Sigmoid colon (tissue), 6 donors: ENCODE measurements at regions not wholly inside any gene's neighbourhood (a gene's known extent, or its start where the extent isn't known, plus 50 kb on each side); places are given as distances from the start of the nearest gene placed in this dataset.
A peak's percentile ranks its signal among the peaks of the same experiment; 100 is the strongest.

ENCODE experiments used
- DNase-seq: peaks from one replicate; pipeline ENCODE4 v3.0.0-alpha.2; 2019
- H3K27ac ChIP-seq, 4 donors: fragments of 200-600 bp; sonication (generic); one replicate each; pipeline ENCODE4 v1.5.1; 2016 to 2019; ENCODE audit warnings: mild to moderate bottlenecking in 1 of 4
- H3K27me3 ChIP-seq, 3 donors: fragments of 200-600 bp; sonication (generic); one replicate each; pipeline ENCODE4 v1.5.1; 2019; ENCODE audit warnings: mild to moderate bottlenecking in 1 of 3
- H3K36me3 ChIP-seq, 4 donors: fragments of 200-600 bp; sonication (generic); one replicate each; pipeline ENCODE4 v1.5.1; 2016 to 2019
- H3K4me1 ChIP-seq, 4 donors: fragments of 200-600 bp; sonication (generic); one replicate each; pipeline ENCODE4 v1.5.1; 2017 to 2019
- H3K4me3 ChIP-seq, 4 donors: fragments of 200-600 bp; sonication (generic); one replicate each; pipeline ENCODE4 v1.5.1; 2017 to 2019; ENCODE audit warnings: mild to moderate bottlenecking in 2 of 4, moderate library complexity in 1 of 4
- H3K9me3 ChIP-seq, 4 donors: fragments of 200-600 bp in 3 of 4; sonication (generic) in 3 of 4; one replicate each; pipeline versions ENCODE4 v1.5.1 to v1.6.1; 2013 to 2019
- CTCF ChIP-seq, 4 experiments: fragments of 450-650 bp in 3 of 4; fragments of 200-600 bp in 1 of 4; IDR thresholded peaks; one replicate each; pipeline ENCODE4 v1.5.1; 2016 to 2019; ENCODE audit warnings: antibody characterized with exemption in 4 of 4, mild to moderate bottlenecking in 3 of 4, moderate library complexity in 2 of 4
- EP300 ChIP-seq, 4 donors: sonication (generic); formaldehyde crosslinking; IDR thresholded peaks; one replicate each; pipeline ENCODE4 v1.6.1; 2017; ENCODE audit warnings: antibody characterized with exemption in 4 of 4
- POLR2A ChIP-seq, 2 donors: fragments of 450-650 bp; IDR thresholded peaks; one replicate each; pipeline ENCODE4 v1.6.1; 2016; ENCODE audit warnings: antibody characterized with exemption in 2 of 2, mild to moderate bottlenecking in 2 of 2, moderate library complexity in 2 of 2
- POLR2AphosphoS5 ChIP-seq, 4 donors: sonication (generic); formaldehyde crosslinking; IDR thresholded peaks; one replicate each; pipeline ENCODE4 v1.6.1; 2017; ENCODE audit warnings: antibody characterized with exemption in 4 of 4
- WGBS, 2 donors: extraction: QIAGEN DNeasy Blood & Tissue Kit; methylation state at CpG; one replicate each; pipeline ENCODE4 v1.1.7; 2013; 5-methylcytosine and 5-hydroxymethylcytosine counted together
- intact Hi-C: fragments of 100-400 bp; cut with DNase I; formaldehyde crosslinking; loops from one replicate; pipeline ENCODE4 v1.15.1; 2023
- donor health status: healthy with polysubstance abuse.
- donor health status: healthy.

GRCh38 chr12:88752183-88752582, 171.9 kb upstream of the KITLG start:
- H3K36me3 ChIP-seq = no peaks in the 10 kb centered on the region
- TF ChIP-seq CTCF (IDR thresholded peaks at IDR 0.05) (no peak), POLR2A (IDR thresholded peaks at IDR 0.05) (no peak), POLR2AphosphoS5 (IDR thresholded peaks at IDR 0.05) (no peak), EP300 (IDR thresholded peaks at IDR 0.05) (no peak)
- H3K27me3 ChIP-seq = no peaks in the 10 kb centered on the region
- no peaks in the 10 kb centered on the region for H3K9me3 ChIP-seq
- no peak overlapping the region for H3K4me3 ChIP-seq
- H3K27ac ChIP-seq = no peak overlapping the region
- DNase-seq = no peak
- 18 to 64% methylated on average over 3 of the region's 3 CpGs for WGBS, 2 donors
- H3K4me1 ChIP-seq = peaks cover 0 to 20% (median 9%) of the 10 kb centered on the region in 4 donors
- intact Hi-C loops = no loop called here

GRCh38 chr12:88750867-88751543, 170.7 kb upstream of the KITLG start:
- TF ChIP-seq CTCF (IDR thresholded peaks at IDR 0.05) (no peak), POLR2A (IDR thresholded peaks at IDR 0.05) (no peak), EP300 (IDR thresholded peaks at IDR 0.05) (no peak), POLR2AphosphoS5 (IDR thresholded peaks at IDR 0.05) (no peak)
- intact Hi-C loops = no loop called here
- no peak overlapping the region for H3K27ac ChIP-seq
- no peak overlapping the region for H3K4me3 ChIP-seq
- H3K9me3 ChIP-seq = no peaks in the 10 kb centered on the region
- H3K27me3 ChIP-seq = no peaks in the 10 kb centered on the region
- 80 to 92% methylated on average over 1 of the region's 1 CpG for WGBS, 2 donors
- H3K36me3 ChIP-seq = no peaks in the 10 kb centered on the region
- H3K4me1 ChIP-seq = peaks cover 0 to 31% (median 12%) of the 10 kb centered on the region in 4 donors
- no peak for DNase-seq

- H3K9me3 ChIP-seq = no peaks in the 10 kb centered on the region
- peaks cover 0 to 27% (median 6%) of the 10 kb centered on the region in 4 donors for H3K4me1 ChIP-seq
- no peaks in the 10 kb centered on the region for H3K27me3 ChIP-seq
- peak overlapping the region in 1 of 4 donors; percentile 8 for H3K27ac ChIP-seq
- intact Hi-C loops = no loop called here
- TF ChIP-seq EP300 (IDR thresholded peaks at IDR 0.05) = no peak
- no peak for TF ChIP-seq CTCF (IDR thresholded peaks at IDR 0.05)
- no peak for TF ChIP-seq POLR2AphosphoS5 (IDR thresholded peaks at IDR 0.05)
- no peak overlapping the region for H3K4me3 ChIP-seq
- DNase-seq = no peak
- H3K36me3 ChIP-seq = no peaks in the 10 kb centered on the region
Observed at GRCh38 chr12:88746386-88746785, 166.1 kb upstream of the KITLG start.

- TF ChIP-seq EP300 (IDR thresholded peaks at IDR 0.05) (no peak), POLR2AphosphoS5 (IDR thresholded peaks at IDR 0.05) (no peak)
- intact Hi-C loops = no loop called here
- Histone ChIP-seq H3K27ac (no peak overlapping the region), H3K4me1 (peaks cover 0 to 27% (median 6%) of the 10 kb centered on the region in 4 donors), H3K4me3 (no peak overlapping the region), H3K27me3 (no peaks in the 10 kb centered on the region), H3K36me3 (no peaks in the 10 kb centered on the region), H3K9me3 (no peaks in the 10 kb centered on the region)
- 72 to 83% methylated on average over 12 of the region's 12 CpGs for WGBS, 2 donors
- no peak for DNase-seq
Observed at GRCh38 chr12:88743946-88744685, 163.8 kb upstream of the KITLG start.

- 84 to 88% methylated on average over 8 of the region's 8 CpGs for WGBS, 2 donors
Observed at GRCh38 chr12:88737838-88738472, 157.7 kb upstream of the KITLG start.

More at GRCh38 chr12:88737838-88738472, 157.7 kb upstream of the KITLG start:
- Histone ChIP-seq H3K36me3 (no peaks in the 10 kb centered on the region), H3K4me3 (no peak overlapping the region), H3K9me3 (no peaks in the 10 kb centered on the region), H3K27me3 (no peaks in the 10 kb centered on the region), H3K4me1 (no peaks in the 10 kb centered on the region), H3K27ac (no peak overlapping the region)
- no peak for DNase-seq
- no peak for TF ChIP-seq EP300 (IDR thresholded peaks at IDR 0.05)
- TF ChIP-seq POLR2AphosphoS5 (IDR thresholded peaks at IDR 0.05) = no peak
- no peak for TF ChIP-seq POLR2A (IDR thresholded peaks at IDR 0.05)
- TF ChIP-seq CTCF (IDR thresholded peaks at IDR 0.05) = no peak
- intact Hi-C loops = no loop called here
